PC-3 (cell line): ENCODE measurements at regions not wholly inside any gene's neighbourhood (a gene's known extent, or its start where the extent isn't known, plus 50 kb on each side); places are given as distances from the start of the nearest gene placed in this dataset.

Source experiments
- ATAC-seq: fragments of 200-7000 bp; cut with Tn5 transposase; 2 replicates; pipeline ENCODE4 v1.9.1; 2020; ENCODE audit warnings: mild to moderate bottlenecking, moderate library complexity
- BruUV-seq: library from RNA; stranded (reverse); fragments of 400-500 nt; replicated peaks from 2 replicates; lab custom pipeline; 2021; lab: Mats Ljungman, UMichigan
- CTCF ChIA-PET: fragments of 300-600 bp; sonication (Branson Sonifier 250); formaldehyde crosslinking; loops from one replicate; lab custom pipeline; 2022; ENCODE audit warnings: antibody characterized with exemption; lab: Charles Lee
- POLR2A ChIA-PET: fragments of 300-600 bp; sonication (Branson Sonifier 250); formaldehyde crosslinking; loops from one replicate; lab custom pipeline; 2022; ENCODE audit warnings: antibody characterized with exemption; ENCODE audit not compliant: unreplicated experiment; lab: Charles Lee
- DNase-seq: peaks from one replicate; pipeline ENCODE4 v3.0.0-alpha.2; 2015
- H2AFZ ChIP-seq: fragments of 300-600 bp; sonication (generic); 2 replicates; pipeline ENCODE4 v1.6.0; 2016; ENCODE audit warnings: antibody characterized with exemption, low read length
- H3F3A ChIP-seq: fragments of 300-600 bp; sonication (generic); one replicate; pipeline ENCODE4 v1.6.0; 2017; ENCODE audit warnings: antibody characterized with exemption, low read length, control low read depth, mild to moderate bottlenecking; ENCODE audit not compliant: unreplicated experiment
- H3K27ac ChIP-seq: fragments of 300-600 bp; sonication (generic); 2 replicates; pipeline ENCODE4 v1.5.1; 2016; ENCODE audit warnings: mild to moderate bottlenecking, low read length
- H3K27me3 ChIP-seq: fragments of 300-600 bp; sonication (generic); 2 replicates; pipeline ENCODE4 v1.6.1; 2016; ENCODE audit warnings: low read length, mixed read lengths
- H3K36me3 ChIP-seq: fragments of 300-600 bp; sonication (generic); 2 replicates; pipeline ENCODE4 v1.6.1; 2016; ENCODE audit warnings: low read depth, mixed run types, low read length, mixed read lengths
- H3K4me1 ChIP-seq: fragments of 300-600 bp; sonication (generic); 2 replicates; pipeline ENCODE4 v1.5.1; 2016; ENCODE audit warnings: low read length; ENCODE audit not compliant: insufficient read depth
- H3K4me2 ChIP-seq: fragments of 300-600 bp; sonication (generic); 2 replicates; pipeline ENCODE4 v1.6.0; 2016; ENCODE audit warnings: low read length
- H3K4me3 ChIP-seq: fragments of 300-600 bp; sonication (generic); 2 replicates; pipeline ENCODE4 v1.5.1; 2016; ENCODE audit warnings: mild to moderate bottlenecking, low read length, mixed read lengths
- H3K79me2 ChIP-seq: fragments of 300-600 bp; sonication (generic); 2 replicates; pipeline ENCODE4 v1.6.1; 2017; ENCODE audit warnings: low read length, mixed read lengths
- H3K9ac ChIP-seq: fragments of 300-600 bp; sonication (generic); 2 replicates; pipeline ENCODE4 v1.6.0; 2016; ENCODE audit warnings: mild to moderate bottlenecking, low read length
- H3K9me2 ChIP-seq: fragments of 300-600 bp; sonication (generic); replicated peaks from 2 replicates; pipeline ENCODE4 v1.6.1; 2016; ENCODE audit warnings: mixed run types, low read length, mixed read lengths
- H3K9me3 ChIP-seq: fragments of 300-600 bp; sonication (generic); 2 replicates; pipeline ENCODE4 v1.6.1; 2016; ENCODE audit warnings: low read length, mixed read lengths
- H4K20me1 ChIP-seq: fragments of 300-600 bp; sonication (generic); 2 replicates; pipeline ENCODE4 v1.6.1; 2016; ENCODE audit warnings: low read length, mixed read lengths
- CTCF ChIP-seq: fragments of 300-600 bp; sonication (generic); conservative IDR thresholded peaks from 2 replicates; pipeline ENCODE4 v1.5.1; 2017; ENCODE audit warnings: antibody characterized with exemption, low read depth, mild to moderate bottlenecking, low read length
- EZH2 ChIP-seq: fragments of 300-600 bp; sonication (generic); IDR thresholded peaks from one replicate; pipeline ENCODE4 v1.6.1; 2017; ENCODE audit warnings: antibody characterized with exemption, mild to moderate bottlenecking, low read length; ENCODE audit not compliant: unreplicated experiment
- EZH2phosphoT487 ChIP-seq: fragments of 300-600 bp; sonication (generic); IDR thresholded peaks from 2 replicates; pipeline ENCODE4 v1.6.1; 2018; ENCODE audit warnings: mild to moderate bottlenecking, antibody characterized with exemption, low read length, borderline replicate concordance
- intact Hi-C: fragments of 100-400 bp; cut with micrococcal nuclease; formaldehyde crosslinking; loops from 2 replicates; pipeline ENCODE4 v1.9.0; 2023

DNA sequence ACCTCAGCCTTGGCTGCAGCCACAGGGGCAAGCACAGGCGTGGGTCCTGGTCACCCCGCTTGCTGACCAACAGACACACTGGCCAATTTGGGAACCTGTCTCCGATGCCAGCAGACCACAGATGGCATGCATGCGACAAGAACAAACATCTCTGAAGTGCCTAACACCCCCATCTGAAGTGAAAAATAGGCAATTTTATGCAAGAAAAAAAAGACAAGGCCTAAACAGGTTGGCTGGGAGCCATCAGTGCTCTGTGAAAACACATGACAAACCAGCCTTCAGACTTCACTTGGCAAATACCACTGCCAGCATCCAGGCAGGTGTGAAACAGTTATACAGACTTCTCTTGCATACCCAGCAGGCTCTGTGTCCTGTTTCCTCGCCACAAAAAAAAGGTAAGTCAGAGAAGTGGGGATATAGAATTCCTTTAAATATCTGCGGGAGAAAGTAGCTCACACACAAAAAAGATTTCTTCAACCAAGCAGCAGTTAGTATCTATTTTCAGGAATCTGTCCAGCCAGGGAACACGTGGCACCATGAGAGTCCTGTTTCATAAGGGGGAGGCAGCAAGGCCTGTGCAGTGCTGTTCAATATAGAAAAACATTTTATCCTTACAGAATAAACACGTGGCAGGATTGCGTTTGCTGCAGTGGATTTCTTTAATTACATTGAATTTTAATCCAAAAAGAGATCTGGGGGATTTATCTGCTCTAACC, 293.4 kb upstream of the MKLN1 start:
- H4K20me1 ChIP-seq, result no peaks in the 10 kb centered on the region
- H3K36me3 ChIP-seq, result no peaks in the 10 kb centered on the region
- ChIA-PET POLR2A (no interaction called here), CTCF (no interaction called here)
- H3K9ac ChIP-seq, result no peak overlapping the region
- no peaks in the 10 kb centered on the region for H3F3A ChIP-seq
- BruUV-seq, result no TSS peak
- ATAC-seq, result no peak
- no peaks in the 10 kb centered on the region for H3K9me3 ChIP-seq
- TF ChIP-seq EZH2phosphoT487, result no peak
- no peak for DNase-seq
- no peak overlapping the region for H2AFZ ChIP-seq
- no peak overlapping the region for H3K4me3 ChIP-seq
- peaks cover 23% of the 10 kb centered on the region for H3K79me2 ChIP-seq
- H3K27ac ChIP-seq, result no peak overlapping the region
- no peaks in the 10 kb centered on the region for H3K9me2 ChIP-seq
- H3K27me3 ChIP-seq, result no peaks in the 10 kb centered on the region
- H3K4me1 ChIP-seq, result peaks cover 4% of the 10 kb centered on the region
- H3K4me2 ChIP-seq, result no peak overlapping the region
- intact Hi-C loops, result no loop called here

- DNase-seq (no peak), ATAC-seq (no peak)
- intact Hi-C loops, result no loop called here
- H3K79me2 ChIP-seq, result peaks cover 30% of the 10 kb centered on the region
- BruUV-seq, result no TSS peak
- H3K4me2 ChIP-seq, result no peak overlapping the region
- no peaks in the 10 kb centered on the region for H3K9me3 ChIP-seq
- no peak overlapping the region for H3K27ac ChIP-seq
- no peaks in the 10 kb centered on the region for H3K9me2 ChIP-seq
- no peaks in the 10 kb centered on the region for H3K27me3 ChIP-seq
- no peak overlapping the region for H3K9ac ChIP-seq
- ChIA-PET POLR2A (no interaction called here), CTCF (no interaction called here)
- H4K20me1 ChIP-seq, result no peaks in the 10 kb centered on the region
- no peak overlapping the region for H3K4me3 ChIP-seq
- peaks cover 12% of the 10 kb centered on the region for H3K4me1 ChIP-seq
- TF ChIP-seq EZH2, result no peak
- no peak for TF ChIP-seq EZH2phosphoT487
- TF ChIP-seq CTCF, result no peak
- no peaks in the 10 kb centered on the region for H3K36me3 ChIP-seq
- H3F3A ChIP-seq, result no peaks in the 10 kb centered on the region
- no peak overlapping the region for H2AFZ ChIP-seq
Measured at GRCh38 chr7:131035088-131035770, 292.4 kb upstream of the MKLN1 start.

GRCh38 chr7:131038153-131038552, 289.5 kb upstream of the MKLN1 start:
- ChIA-PET POLR2A (no interaction called here), CTCF (no interaction called here)
- Histone ChIP-seq H3F3A (no peaks in the 10 kb centered on the region), H3K27me3 (no peaks in the 10 kb centered on the region), H3K36me3 (no peaks in the 10 kb centered on the region), H3K4me3 (no peak overlapping the region), H3K9me2 (no peaks in the 10 kb centered on the region), H3K4me1 (peaks cover 15% of the 10 kb centered on the region), H3K79me2 (peaks cover 30% of the 10 kb centered on the region), H2AFZ (no peak overlapping the region), H3K9me3 (no peaks in the 10 kb centered on the region), H4K20me1 (no peaks in the 10 kb centered on the region), H3K9ac (no peak overlapping the region), H3K27ac (no peak overlapping the region), H3K4me2 (no peak overlapping the region)
- DNase-seq (no peak), ATAC-seq (no peak)
- intact Hi-C loops, result no loop called here
- TF ChIP-seq CTCF (no peak), EZH2phosphoT487 (no peak), EZH2 (no peak)
- BruUV-seq, result no TSS peak
